ENCODE measurements at regions not wholly inside any gene's neighbourhood (a gene's known extent, or its start where the extent isn't known, plus 50 kb on each side); places are given as distances from the start of the nearest gene placed in this dataset.

DNA sequence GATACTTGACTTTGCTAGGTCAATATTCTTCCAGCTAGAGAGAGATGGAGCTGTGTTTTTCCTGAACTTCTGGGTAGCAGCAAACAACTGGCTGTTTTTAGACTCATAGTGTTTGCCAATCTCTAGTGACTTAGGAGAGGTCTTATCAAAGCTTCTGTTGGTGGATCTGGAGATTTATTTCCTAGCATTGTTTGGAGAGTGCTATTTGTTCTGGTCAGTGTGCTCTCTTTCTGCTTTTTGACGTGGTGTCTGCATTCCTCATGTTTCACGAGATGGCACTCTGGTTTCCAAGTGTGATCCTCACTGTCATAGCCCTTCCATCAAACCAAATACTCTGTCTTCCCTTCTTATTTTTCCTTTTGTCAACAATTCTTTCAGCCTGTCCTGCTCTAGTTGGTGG is 88.6 kb upstream of the DAZL start:
- Histone ChIP-seq H4K20me1 (ENCODE audit: control insufficient read depth, insufficient read depth, low read length, poor library complexity, severe bottlenecking) (no peaks in the 10 kb centered on the region), H3K9me3 (ENCODE audit: control extremely low read depth in 1 of 3, control insufficient read depth in 2 of 3, insufficient read depth in 1 of 3, low read length in 2 of 3) (peaks cover 0 to 3% (median 0%) of the 10 kb centered on the region in 3 donors), H3K4me1 (ENCODE audit: control insufficient read depth in 2 of 2, insufficient read depth in 2 of 2, low read length in 2 of 2) (peaks cover 54 to 56% of the 10 kb centered on the region in 2 donors), H3K27ac (ENCODE audit: low read length in 2 of 2) (peak overlapping the region in 1 of 2 donors; percentile 35), H3K36me3 (replicated peaks in 1 of 2; ENCODE audit: control extremely low read depth in 1 of 2, control insufficient read depth in 1 of 2, extremely low read depth in 1 of 2, insufficient read depth in 2 of 2, low read length in 1 of 2) (no peaks in the 10 kb centered on the region), H3K4me3 (ENCODE audit: control extremely low read depth in 1 of 5, extremely low read depth in 1 of 5, insufficient read depth in 1 of 5, low read depth in 2 of 5, low read length in 4 of 5) (no peak overlapping the region), H3K9ac (ENCODE audit: low read length) (no peak overlapping the region), H3K27me3 (replicated peaks in 1 of 4; ENCODE audit: control extremely low read depth in 1 of 4, control insufficient read depth in 3 of 4, insufficient read depth in 4 of 4, low read length in 3 of 4) (no peaks in the 10 kb centered on the region), H3K79me2 (ENCODE audit: control insufficient read depth, insufficient read depth, low read length) (peaks cover 5% of the 10 kb centered on the region), H3K4me2 (replicated peaks; ENCODE audit: low read depth, low read length, poor library complexity, severe bottlenecking) (no peak overlapping the region), H2AFZ (ENCODE audit: insufficient read depth, low read depth, low read length, poor library complexity, severe bottlenecking) (no peak overlapping the region)
- WGBS (ENCODE audit: insufficient coverage), result 95% methylated on average over 2 of the region's 2 CpGs
- Mint-ChIP-seq H3K4me1 (peaks cover 53% of the 10 kb centered on the region), H3K27me3 (no peaks in the 10 kb centered on the region), H3K9me3 (ENCODE audit: insufficient read depth) (no peaks in the 10 kb centered on the region), H3K4me3 (no peak overlapping the region), H3K27ac (no peak overlapping the region)
- POLR2A ChIA-PET, result interaction anchor here (0.6 kb wide), 1 partner anchor 78 kb away, joined by 5 read pairs; no protein-coding TSS in a partner anchor
- ATAC-seq (ENCODE audit: low read depth) (no peak), DNase-seq (no peak)
- TF ChIP-seq EZH2 (IDR thresholded peaks at IDR 0.05; ENCODE audit: borderline replicate concordance, insufficient read depth, low read depth, low read length, poor library complexity, severe bottlenecking), result no peak
- TF ChIP-seq, protein P1, sequence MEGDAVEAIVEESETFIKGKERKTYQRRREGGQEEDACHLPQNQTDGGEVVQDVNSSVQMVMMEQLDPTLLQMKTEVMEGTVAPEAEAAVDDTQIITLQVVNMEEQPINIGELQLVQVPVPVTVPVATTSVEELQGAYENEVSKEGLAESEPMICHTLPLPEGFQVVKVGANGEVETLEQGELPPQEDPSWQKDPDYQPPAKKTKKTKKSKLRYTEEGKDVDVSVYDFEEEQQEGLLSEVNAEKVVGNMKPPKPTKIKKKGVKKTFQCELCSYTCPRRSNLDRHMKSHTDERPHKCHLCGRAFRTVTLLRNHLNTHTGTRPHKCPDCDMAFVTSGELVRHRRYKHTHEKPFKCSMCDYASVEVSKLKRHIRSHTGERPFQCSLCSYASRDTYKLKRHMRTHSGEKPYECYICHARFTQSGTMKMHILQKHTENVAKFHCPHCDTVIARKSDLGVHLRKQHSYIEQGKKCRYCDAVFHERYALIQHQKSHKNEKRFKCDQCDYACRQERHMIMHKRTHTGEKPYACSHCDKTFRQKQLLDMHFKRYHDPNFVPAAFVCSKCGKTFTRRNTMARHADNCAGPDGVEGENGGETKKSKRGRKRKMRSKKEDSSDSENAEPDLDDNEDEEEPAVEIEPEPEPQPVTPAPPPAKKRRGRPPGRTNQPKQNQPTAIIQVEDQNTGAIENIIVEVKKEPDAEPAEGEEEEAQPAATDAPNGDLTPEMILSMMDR (IDR thresholded peaks at IDR 0.05), result no peak
- CTCF ChIA-PET, result interaction anchor here (0.6 kb wide), 1 partner anchor 30 kb away, joined by 4 read pairs; no protein-coding TSS in a partner anchor
- intact Hi-C loops (cut with micrococcal nuclease), result loop anchor here (10.0 kb wide), 1 partner anchor 49 kb away; no protein-coding TSS in a partner anchor

DNA sequence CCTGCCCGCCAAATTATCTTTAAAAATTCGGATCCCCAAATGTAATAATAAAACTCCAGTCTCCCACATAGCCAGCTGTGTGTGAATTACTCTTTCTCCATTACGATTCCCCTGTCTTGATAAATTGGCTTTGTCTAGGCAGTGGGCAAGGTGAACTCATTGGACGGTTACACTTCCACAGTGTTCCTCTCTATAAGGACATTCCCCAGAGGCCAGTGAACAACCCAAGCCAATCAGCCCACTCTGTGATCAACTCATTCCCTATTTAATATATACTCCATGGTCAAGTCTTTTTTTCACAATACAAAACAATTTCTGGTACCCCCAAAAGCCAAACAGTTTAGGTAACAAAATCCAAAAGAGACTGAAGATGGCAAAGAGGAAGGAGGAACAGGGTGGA is 90.5 kb upstream of the DAZL start:
- Histone ChIP-seq H3K27me3 (replicated peaks in 1 of 4; ENCODE audit: control extremely low read depth in 1 of 4, control insufficient read depth in 3 of 4, insufficient read depth in 4 of 4, low read length in 3 of 4) (no peaks in the 10 kb centered on the region), H4K20me1 (ENCODE audit: control insufficient read depth, insufficient read depth, low read length, poor library complexity, severe bottlenecking) (no peaks in the 10 kb centered on the region), H3K9ac (ENCODE audit: low read length) (peak overlapping the region; percentile 57), H3K4me3 (ENCODE audit: control extremely low read depth in 1 of 5, extremely low read depth in 1 of 5, insufficient read depth in 1 of 5, low read depth in 2 of 5, low read length in 4 of 5) (peak overlapping the region in 3 of 5 experiments; percentile 13 to 55 (median 32)), H3K4me2 (replicated peaks; ENCODE audit: low read depth, low read length, poor library complexity, severe bottlenecking) (peak overlapping the region; percentile 62), H3K4me1 (ENCODE audit: control insufficient read depth in 2 of 2, insufficient read depth in 2 of 2, low read length in 2 of 2) (peaks cover 57 to 59% of the 10 kb centered on the region in 2 donors), H3K79me2 (ENCODE audit: control insufficient read depth, insufficient read depth, low read length) (peaks cover 5% of the 10 kb centered on the region), H3K36me3 (replicated peaks in 1 of 2; ENCODE audit: control extremely low read depth in 1 of 2, control insufficient read depth in 1 of 2, extremely low read depth in 1 of 2, insufficient read depth in 2 of 2, low read length in 1 of 2) (no peaks in the 10 kb centered on the region), H3K27ac (ENCODE audit: low read length in 2 of 2) (peak overlapping the region in 1 of 2 donors; percentile 69), H2AFZ (ENCODE audit: insufficient read depth, low read depth, low read length, poor library complexity, severe bottlenecking) (peak overlapping the region; percentile 60), H3K9me3 (ENCODE audit: control extremely low read depth in 1 of 3, control insufficient read depth in 2 of 3, insufficient read depth in 1 of 3, low read length in 2 of 3) (peaks cover 0 to 3% (median 0%) of the 10 kb centered on the region in 3 donors)
- TF ChIP-seq, protein P1 (IDR thresholded peaks at IDR 0.05), result no peak
- Mint-ChIP-seq H3K27ac (peak overlapping the region; percentile 66), H3K4me1 (peaks cover 62% of the 10 kb centered on the region), H3K9me3 (ENCODE audit: insufficient read depth) (no peaks in the 10 kb centered on the region), H3K27me3 (no peaks in the 10 kb centered on the region), H3K4me3 (peak overlapping the region; percentile 72)
- DNase-seq, result no peak
- intact Hi-C loops (cut with micrococcal nuclease), result loop anchor here (10.0 kb wide), 1 partner anchor 51 kb away; no protein-coding TSS in a partner anchor
- 50% methylated on average over 1 of the region's 4 CpGs for WGBS (ENCODE audit: insufficient coverage)
- CTCF ChIA-PET, result no interaction called here
- POLR2A ChIA-PET, result no interaction called here
- ATAC-seq (ENCODE audit: low read depth), result no peak
